Liver (tissue), 3 donors: ENCODE measurements at regions not wholly inside any gene's neighbourhood (a gene's known extent, or its start where the extent isn't known, plus 50 kb on each side); places are given as distances from the start of the nearest gene placed in this dataset.

Experiments used
- GABPA ChIP-seq, 2 donors: IDR thresholded peaks in 1 of 2; conservative IDR thresholded peaks in 1 of 2; 2 replicates each; pipeline ENCODE4 v1.6.1; 2016; ENCODE audit warnings: antibody characterized with exemption in 2 of 2, mild to moderate bottlenecking in 1 of 2, moderate library complexity in 1 of 2
- TF ChIP-seq, protein P1 (sequence below): IDR thresholded peaks from 2 replicates; pipeline ENCODE4 v1.6.1; 2016; ENCODE audit warnings: antibody characterized with exemption
- TF ChIP-seq, protein P2 (sequence below): fragments of 150-350 bp; IDR thresholded peaks from 2 replicates; pipeline ENCODE4 v1.5.1; 2017; ENCODE audit warnings: improper control_type of control experiment, low read depth, low read length; ENCODE audit not compliant: missing input control
- donor health status: healthy.
- donor health status: healthy.

DNA sequence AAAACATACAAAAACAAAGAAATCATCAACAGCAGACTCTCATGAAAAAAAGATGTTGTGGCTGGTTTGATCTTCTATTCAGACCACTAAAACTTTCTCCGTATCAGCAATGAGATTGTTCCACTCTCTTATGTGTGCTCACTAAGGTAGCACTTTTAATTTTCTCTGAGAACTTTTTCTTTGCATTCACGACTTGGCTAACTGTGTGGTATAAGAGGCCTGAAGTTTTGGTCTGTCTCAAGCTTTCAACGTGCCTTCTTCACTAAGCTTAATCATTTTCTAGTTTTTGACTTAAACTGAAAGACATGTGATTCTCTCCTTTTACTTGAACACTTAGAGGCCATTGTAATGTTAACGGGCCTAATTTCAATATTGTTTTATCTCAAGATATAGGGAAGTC, 1231.6 kb downstream of the SORCS3 start:
- TF ChIP-seq GABPA (IDR thresholded peaks at IDR 0.05 in 1 of 2, conservative IDR thresholded peaks at IDR 0.05 in 1 of 2) = no peak
- TF ChIP-seq, protein P1, sequence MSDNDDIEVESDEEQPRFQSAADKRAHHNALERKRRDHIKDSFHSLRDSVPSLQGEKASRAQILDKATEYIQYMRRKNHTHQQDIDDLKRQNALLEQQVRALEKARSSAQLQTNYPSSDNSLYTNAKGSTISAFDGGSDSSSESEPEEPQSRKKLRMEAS = no peak
- TF ChIP-seq, protein P2, sequence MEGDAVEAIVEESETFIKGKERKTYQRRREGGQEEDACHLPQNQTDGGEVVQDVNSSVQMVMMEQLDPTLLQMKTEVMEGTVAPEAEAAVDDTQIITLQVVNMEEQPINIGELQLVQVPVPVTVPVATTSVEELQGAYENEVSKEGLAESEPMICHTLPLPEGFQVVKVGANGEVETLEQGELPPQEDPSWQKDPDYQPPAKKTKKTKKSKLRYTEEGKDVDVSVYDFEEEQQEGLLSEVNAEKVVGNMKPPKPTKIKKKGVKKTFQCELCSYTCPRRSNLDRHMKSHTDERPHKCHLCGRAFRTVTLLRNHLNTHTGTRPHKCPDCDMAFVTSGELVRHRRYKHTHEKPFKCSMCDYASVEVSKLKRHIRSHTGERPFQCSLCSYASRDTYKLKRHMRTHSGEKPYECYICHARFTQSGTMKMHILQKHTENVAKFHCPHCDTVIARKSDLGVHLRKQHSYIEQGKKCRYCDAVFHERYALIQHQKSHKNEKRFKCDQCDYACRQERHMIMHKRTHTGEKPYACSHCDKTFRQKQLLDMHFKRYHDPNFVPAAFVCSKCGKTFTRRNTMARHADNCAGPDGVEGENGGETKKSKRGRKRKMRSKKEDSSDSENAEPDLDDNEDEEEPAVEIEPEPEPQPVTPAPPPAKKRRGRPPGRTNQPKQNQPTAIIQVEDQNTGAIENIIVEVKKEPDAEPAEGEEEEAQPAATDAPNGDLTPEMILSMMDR = no peak
